Esophagus squamous epithelium (tissue), 4 donors: ENCODE measurements at regions not wholly inside any gene's neighbourhood (a gene's known extent, or its start where the extent isn't known, plus 50 kb on each side); places are given as distances from the start of the nearest gene placed in this dataset.

ENCODE experiments used
- CTCF ChIP-seq, 6 experiments: fragments of 450-650 bp in 4 of 6; fragments of 200-600 bp in 2 of 6; sonication (generic) in 2 of 6; IDR thresholded peaks; one replicate each; pipeline ENCODE4 v1.5.1; 2016 to 2019; ENCODE audit warnings: antibody characterized with exemption in 6 of 6, mild to moderate bottlenecking in 4 of 6, moderate library complexity in 4 of 6
- POLR2A ChIP-seq, 4 donors: fragments of 450-650 bp; IDR thresholded peaks; one replicate each; pipeline ENCODE4 v1.6.1; 2017; ENCODE audit warnings: antibody characterized with exemption in 4 of 4, mild to moderate bottlenecking in 4 of 4, moderate library complexity in 3 of 4

- TF ChIP-seq CTCF (IDR thresholded peaks at IDR 0.05) (no peak), POLR2A (IDR thresholded peaks at IDR 0.05) (no peak)
Measured at GRCh38 chr4:86483173-86483490, 111.0 kb upstream of the PTPN13 start.
